ENCODE measurements at regions not wholly inside any gene's neighbourhood (a gene's known extent, or its start where the extent isn't known, plus 50 kb on each side); places are given as distances from the start of the nearest gene placed in this dataset.
"Not testable (repeated sequence)": the region's sequence is repeated elsewhere in the genome, so short reads cannot be mapped to it uniquely, and the experiment has no call there.

- not testable (repeated sequence) for DNase-seq
These were observed 182.6 kb downstream of the NPIPA7 start for GRCh38 chr16:16561532-16561931.

GRCh38 chr16:16563962-16564361, 185.0 kb downstream of the NPIPA7 start:
- DNase-seq: not testable (repeated sequence)

- DNase-seq: not testable (repeated sequence)
These were observed 186.4 kb downstream of the NPIPA7 start for GRCh38 chr16:16565326-16565725.

GRCh38 chr16:16570055-16570454, 191.1 kb downstream of the NPIPA7 start:
- not testable (repeated sequence) for DNase-seq

- not testable (repeated sequence) for DNase-seq
These were observed 191.9 kb downstream of the NPIPA7 start for GRCh38 chr16:16570874-16571273.

GRCh38 chr16:16572130-16572774, 193.3 kb downstream of the NPIPA7 start:
- not testable (repeated sequence) for DNase-seq

GRCh38 chr16:16577062-16577461, 198.1 kb downstream of the NPIPA7 start:
- DNase-seq: not testable (repeated sequence)

- DNase-seq: no peak
These were observed 199.8 kb downstream of the NPIPA7 start for GRCh38 chr16:16578701-16579100.

GRCh38 chr16:16582916-16583315, 204.0 kb downstream of the NPIPA7 start:
- not testable (repeated sequence) for DNase-seq

- not testable (repeated sequence) for DNase-seq
These were observed 207.2 kb downstream of the NPIPA7 start for GRCh38 chr16:16586073-16586651.

GRCh38 chr16:16586969-16587368, 208.0 kb downstream of the NPIPA7 start:
- DNase-seq: not testable (repeated sequence)

GRCh38 chr16:16588436-16588835, 209.5 kb downstream of the NPIPA7 start:
- not testable (repeated sequence) for DNase-seq

- not testable (repeated sequence) for DNase-seq
These were observed 211.8 kb downstream of the NPIPA7 start for GRCh38 chr16:16590654-16591318.

GRCh38 chr16:16593156-16593863, 214.4 kb downstream of the NPIPA7 start:
- DNase-seq: not testable (repeated sequence)

- not testable (repeated sequence) for DNase-seq
These were observed 216.2 kb downstream of the NPIPA7 start for GRCh38 chr16:16595029-16595718.

- DNase-seq: not testable (repeated sequence)
These were observed 222.3 kb downstream of the NPIPA7 start for GRCh38 chr16:16601239-16601638.

- DNase-seq: not testable (repeated sequence)
These were observed 228.6 kb downstream of the NPIPA7 start for GRCh38 chr16:16607401-16608082.

- not testable (repeated sequence) for DNase-seq
These were observed 230.7 kb downstream of the NPIPA7 start for GRCh38 chr16:16609627-16610026.

GRCh38 chr16:16610389-16610967, 231.5 kb downstream of the NPIPA7 start:
- DNase-seq: not testable (repeated sequence)

GRCh38 chr16:16613212-16613611, 234.3 kb downstream of the NPIPA7 start:
- not testable (repeated sequence) for DNase-seq

GRCh38 chr16:16614484-16614883, 235.5 kb downstream of the NPIPA7 start:
- DNase-seq: not testable (repeated sequence)

Data from renal pelvis (tissue), 1 donor.